Right atrium auricular region (tissue), 2 donors: ENCODE measurements at regions not wholly inside any gene's neighbourhood (a gene's known extent, or its start where the extent isn't known, plus 50 kb on each side); places are given as distances from the start of the nearest gene placed in this dataset.

ENCODE experiments used
- DNase-seq: peaks from one replicate; pipeline ENCODE4 v3.0.0-alpha.2; 2019; ENCODE audit warnings: low spot score
- H3K27ac ChIP-seq, 2 donors: fragments of 200-600 bp; sonication (generic); 1 replicate in 1 of 2; 2 replicates in 1 of 2; pipeline ENCODE4 v1.5.1; 2016 to 2019
- H3K27me3 ChIP-seq, 2 donors: fragments of 200-600 bp; sonication (generic); one replicate each; pipeline versions ENCODE4 v1.5.1 to v1.6.0; 2017 to 2019
- H3K36me3 ChIP-seq: fragments of 200-600 bp; sonication (generic); one replicate; pipeline ENCODE4 v1.5.1; 2016
- H3K4me1 ChIP-seq, 2 donors: fragments of 200-600 bp; sonication (generic); one replicate each; pipeline versions ENCODE4 v1.5.1 to v1.6.0; 2017 to 2019
- H3K4me3 ChIP-seq, 2 donors: fragments of 200-600 bp; sonication (generic); 1 replicate in 1 of 2; 2 replicates in 1 of 2; pipeline ENCODE4 v1.5.1; 2017 to 2019; ENCODE audit warnings: mild to moderate bottlenecking in 1 of 2, moderate library complexity in 1 of 2
- H3K9me3 ChIP-seq, 2 donors: fragments of 200-600 bp; sonication (generic); one replicate each; pipeline ENCODE4 v1.5.1; 2019
- CTCF ChIP-seq, 2 donors: fragments of 200-600 bp; sonication (generic); IDR thresholded peaks; one replicate each; pipeline ENCODE4 v1.5.1; 2019; ENCODE audit warnings: antibody characterized with exemption in 2 of 2

GRCh38 chr5:125139590-125139989, 393.2 kb upstream of the ZNF608 start:
- no peaks in the 10 kb centered on the region for H3K4me1 ChIP-seq
- no peak overlapping the region for H3K4me3 ChIP-seq
- TF ChIP-seq CTCF (IDR thresholded peaks at IDR 0.05) = no peak
- no peaks in the 10 kb centered on the region for H3K9me3 ChIP-seq
- DNase-seq = no peak
- no peaks in the 10 kb centered on the region for H3K36me3 ChIP-seq
- H3K27me3 ChIP-seq = no peaks in the 10 kb centered on the region
- no peak overlapping the region for H3K27ac ChIP-seq

GRCh38 chr5:125140220-125140619, 393.8 kb upstream of the ZNF608 start:
- Histone ChIP-seq H3K4me3 (no peak overlapping the region), H3K4me1 (no peaks in the 10 kb centered on the region), H3K27ac (no peak overlapping the region), H3K9me3 (no peaks in the 10 kb centered on the region), H3K27me3 (no peaks in the 10 kb centered on the region), H3K36me3 (no peaks in the 10 kb centered on the region)
- TF ChIP-seq CTCF (IDR thresholded peaks at IDR 0.05) = no peak
- no peak for DNase-seq

- no peaks in the 10 kb centered on the region for H3K9me3 ChIP-seq
- H3K27ac ChIP-seq = no peak overlapping the region
- no peaks in the 10 kb centered on the region for H3K4me1 ChIP-seq
- TF ChIP-seq CTCF (IDR thresholded peaks at IDR 0.05) = no peak
- no peak for DNase-seq
- no peak overlapping the region for H3K4me3 ChIP-seq
- H3K27me3 ChIP-seq = no peaks in the 10 kb centered on the region
- H3K36me3 ChIP-seq = no peaks in the 10 kb centered on the region
Observed at GRCh38 chr5:125140855-125141254, 394.4 kb upstream of the ZNF608 start.

- Histone ChIP-seq H3K27me3 (no peaks in the 10 kb centered on the region), H3K27ac (no peak overlapping the region), H3K4me3 (no peak overlapping the region), H3K36me3 (no peaks in the 10 kb centered on the region), H3K9me3 (no peaks in the 10 kb centered on the region), H3K4me1 (no peaks in the 10 kb centered on the region)
- no peak for TF ChIP-seq CTCF (IDR thresholded peaks at IDR 0.05)
- DNase-seq = no peak
Observed at GRCh38 chr5:125142458-125142857, 396.0 kb upstream of the ZNF608 start.

GRCh38 chr5:125143011-125143410, 396.6 kb upstream of the ZNF608 start:
- no peak overlapping the region for H3K4me3 ChIP-seq
- H3K9me3 ChIP-seq = no peaks in the 10 kb centered on the region
- no peak for DNase-seq
- TF ChIP-seq CTCF (IDR thresholded peaks at IDR 0.05) = no peak
- no peaks in the 10 kb centered on the region for H3K36me3 ChIP-seq
- no peak overlapping the region for H3K27ac ChIP-seq
- no peaks in the 10 kb centered on the region for H3K4me1 ChIP-seq
- H3K27me3 ChIP-seq = no peaks in the 10 kb centered on the region

GRCh38 chr5:125148076-125148475, 401.6 kb upstream of the ZNF608 start:
- no peak overlapping the region for H3K27ac ChIP-seq
- no peak for TF ChIP-seq CTCF (IDR thresholded peaks at IDR 0.05)
- no peaks in the 10 kb centered on the region for H3K36me3 ChIP-seq
- no peaks in the 10 kb centered on the region for H3K9me3 ChIP-seq
- no peak for DNase-seq
- H3K4me1 ChIP-seq = no peaks in the 10 kb centered on the region
- no peaks in the 10 kb centered on the region for H3K27me3 ChIP-seq
- no peak overlapping the region for H3K4me3 ChIP-seq
